Activated B cell treated with CpG ODN at 0.5 μM for 24 hours (primary cell): ENCODE measurements at regions not wholly inside any gene's neighbourhood (a gene's known extent, or its start where the extent isn't known, plus 50 kb on each side); places are given as distances from the start of the nearest gene placed in this dataset.

Source experiments
- ATAC-seq: fragments of 200-7000 bp; cut with Tn5 transposase; one replicate; pipeline ENCODE4 v1.10.0; 2021; ENCODE audit warnings: low read depth, mild to moderate bottlenecking, moderate library complexity
- CTCF ChIA-PET: fragments of 350-600 bp; sonication (Branson Sonifier 250); formaldehyde crosslinking; loops from one replicate; lab custom pipeline; 2021; ENCODE audit warnings: antibody characterized with exemption; lab: Charles Lee
- POLR2A ChIA-PET: fragments of 350-600 bp; sonication (Branson Sonifier 250); formaldehyde crosslinking; loops from one replicate; lab custom pipeline; 2021; ENCODE audit warnings: antibody characterized with exemption; lab: Charles Lee
- DNase-seq: peaks from one replicate; pipeline ENCODE4 v3.0.0; 2022
- H3K27ac Mint-ChIP-seq: one replicate; pipeline ENCODE4 v1.8.0; 2020; ENCODE audit warnings: mixed read lengths
- H3K27me3 Mint-ChIP-seq: one replicate; pipeline ENCODE4 v1.8.0; 2021; ENCODE audit warnings: mixed read lengths
- H3K36me3 Mint-ChIP-seq: one replicate; pipeline ENCODE4 v1.8.0; 2021; ENCODE audit warnings: low read depth, mixed read lengths
- H3K4me1 Mint-ChIP-seq: one replicate; pipeline ENCODE4 v1.8.0; 2021; ENCODE audit warnings: mixed read lengths
- H3K4me3 Mint-ChIP-seq: one replicate; pipeline ENCODE4 v1.8.0; 2020; ENCODE audit warnings: mild to moderate bottlenecking, mixed read lengths
- H3K9me3 Mint-ChIP-seq: one replicate; pipeline ENCODE4 v1.8.0; 2020; ENCODE audit warnings: mixed read lengths
- intact Hi-C: fragments of 100-400 bp; cut with micrococcal nuclease; formaldehyde crosslinking; loops from one replicate; pipeline ENCODE4 v1.15.1; 2024
- TF ChIP-seq, protein P1 (sequence below): fragments of 200-600 bp; IDR thresholded peaks from one replicate; pipeline ENCODE4 v1.8.0; 2022; ENCODE audit warnings: antibody characterized with exemption, mild to moderate bottlenecking

GRCh38 chr17:63308272-63308671 lies 137.8 kb downstream of the CYB561 start:
- Mint-ChIP-seq H3K27ac (no peak overlapping the region), H3K4me1 (no peaks in the 10 kb centered on the region), H3K9me3 (peaks cover 4% of the 10 kb centered on the region), H3K36me3 (no peaks in the 10 kb centered on the region), H3K27me3 (no peaks in the 10 kb centered on the region), H3K4me3 (no peak overlapping the region)
- no peak for ATAC-seq
- ChIA-PET CTCF (no interaction called here), POLR2A (no interaction called here)
- TF ChIP-seq, protein P1, sequence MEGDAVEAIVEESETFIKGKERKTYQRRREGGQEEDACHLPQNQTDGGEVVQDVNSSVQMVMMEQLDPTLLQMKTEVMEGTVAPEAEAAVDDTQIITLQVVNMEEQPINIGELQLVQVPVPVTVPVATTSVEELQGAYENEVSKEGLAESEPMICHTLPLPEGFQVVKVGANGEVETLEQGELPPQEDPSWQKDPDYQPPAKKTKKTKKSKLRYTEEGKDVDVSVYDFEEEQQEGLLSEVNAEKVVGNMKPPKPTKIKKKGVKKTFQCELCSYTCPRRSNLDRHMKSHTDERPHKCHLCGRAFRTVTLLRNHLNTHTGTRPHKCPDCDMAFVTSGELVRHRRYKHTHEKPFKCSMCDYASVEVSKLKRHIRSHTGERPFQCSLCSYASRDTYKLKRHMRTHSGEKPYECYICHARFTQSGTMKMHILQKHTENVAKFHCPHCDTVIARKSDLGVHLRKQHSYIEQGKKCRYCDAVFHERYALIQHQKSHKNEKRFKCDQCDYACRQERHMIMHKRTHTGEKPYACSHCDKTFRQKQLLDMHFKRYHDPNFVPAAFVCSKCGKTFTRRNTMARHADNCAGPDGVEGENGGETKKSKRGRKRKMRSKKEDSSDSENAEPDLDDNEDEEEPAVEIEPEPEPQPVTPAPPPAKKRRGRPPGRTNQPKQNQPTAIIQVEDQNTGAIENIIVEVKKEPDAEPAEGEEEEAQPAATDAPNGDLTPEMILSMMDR, result no peak
- no peak for DNase-seq
- intact Hi-C loops, result no loop called here

GRCh38 chr17:63309021-63309420 lies 137.1 kb downstream of the CYB561 start:
- no peak overlapping the region for H3K27ac Mint-ChIP-seq
- intact Hi-C loops, result no loop called here
- DNase-seq, result no peak
- no peaks in the 10 kb centered on the region for H3K4me1 Mint-ChIP-seq
- no peaks in the 10 kb centered on the region for H3K27me3 Mint-ChIP-seq
- no peak overlapping the region for H3K4me3 Mint-ChIP-seq
- ATAC-seq, result no peak
- H3K36me3 Mint-ChIP-seq, result no peaks in the 10 kb centered on the region
- peaks cover 2% of the 10 kb centered on the region for H3K9me3 Mint-ChIP-seq
- TF ChIP-seq, protein P1, result no peak
- ChIA-PET CTCF (no interaction called here), POLR2A (no interaction called here)

- Mint-ChIP-seq H3K4me3 (no peak overlapping the region), H3K4me1 (no peaks in the 10 kb centered on the region), H3K9me3 (peaks cover 2% of the 10 kb centered on the region), H3K27me3 (no peaks in the 10 kb centered on the region), H3K27ac (no peak overlapping the region), H3K36me3 (peaks cover 4% of the 10 kb centered on the region)
- intact Hi-C loops, result no loop called here
- POLR2A ChIA-PET, result interaction anchor here (0.7 kb wide), 1 partner anchor 12 kb away, joined by 4 read pairs; no protein-coding TSS in a partner anchor
- ATAC-seq, result no peak
- no peak for DNase-seq
- CTCF ChIA-PET, result no interaction called here
- TF ChIP-seq, protein P1, result no peak
These were observed 134.6 kb downstream of the CYB561 start for GRCh38 chr17:63311416-63311937.

- Mint-ChIP-seq H3K27ac (no peak overlapping the region), H3K27me3 (no peaks in the 10 kb centered on the region), H3K4me1 (no peaks in the 10 kb centered on the region), H3K36me3 (peaks cover 8% of the 10 kb centered on the region), H3K9me3 (peaks cover 2% of the 10 kb centered on the region), H3K4me3 (no peak overlapping the region)
- ChIA-PET POLR2A (no interaction called here), CTCF (no interaction called here)
- TF ChIP-seq, protein P1, result no peak
- no peak for ATAC-seq
- DNase-seq, result no peak
- intact Hi-C loops, result no loop called here
These were observed 131.3 kb downstream of the CYB561 start for GRCh38 chr17:63314761-63315160.

GRCh38 chr17:63316100-63316499 lies 130.0 kb downstream of the CYB561 start:
- H3K4me3 Mint-ChIP-seq, result no peak overlapping the region
- POLR2A ChIA-PET, result no interaction called here
- H3K9me3 Mint-ChIP-seq, result peaks cover 2% of the 10 kb centered on the region
- ATAC-seq (no peak), DNase-seq (no peak)
- no peaks in the 10 kb centered on the region for H3K27me3 Mint-ChIP-seq
- H3K4me1 Mint-ChIP-seq, result no peaks in the 10 kb centered on the region
- no peak overlapping the region for H3K27ac Mint-ChIP-seq
- CTCF ChIA-PET, result no interaction called here
- H3K36me3 Mint-ChIP-seq, result peaks cover 8% of the 10 kb centered on the region
- TF ChIP-seq, protein P1, result no peak
- intact Hi-C loops, result no loop called here
